A549 (cell line): ENCODE measurements at regions not wholly inside any gene's neighbourhood (a gene's known extent, or its start where the extent isn't known, plus 50 kb on each side); places are given as distances from the start of the nearest gene placed in this dataset.

Experiments used
- ATAC-seq, 2 experiments: fragments of 200-7000 bp in 1 of 2; fragments of >200 bp in 1 of 2; cut with Nextera tagmentation in 1 of 2; cut with Tn5 transposase in 1 of 2; 3 replicates each; pipeline versions ENCODE4 v1.8.0 to v1.9.1; 2018 to 2020; ENCODE audit warnings: mild to moderate bottlenecking in 1 of 2, moderate library complexity in 1 of 2
- CTCF ChIA-PET: fragments of 300-600 bp; sonication (Branson Sonifier 250); formaldehyde crosslinking; extraction: SDS; loops from one replicate; lab custom pipeline; 2021; ENCODE audit warnings: antibody characterized with exemption, inconsistent platforms; lab: Yijun Ruan, JAX
- POLR2A ChIA-PET: fragments of 350-600 bp; formaldehyde crosslinking; extraction: SDS; loops from one replicate; lab custom pipeline; 2021; ENCODE audit warnings: antibody characterized with exemption, inconsistent platforms; lab: Yijun Ruan, JAX
- DNase-seq, 2 experiments: peaks; one replicate each; pipeline versions ENCODE4 v3.0.0 to v3.0.0-alpha.2; 2011 to 2016; ENCODE audit warnings: low read depth in 1 of 2, low spot score in 1 of 2
- FAIRE-seq: peaks from 2 replicates; lab custom pipeline; 2011; peaks lifted over from hg19 to GRCh38; lab: Jason Lieb, UNC
- H3K27ac ChIP-seq, 2 experiments: fragments of >200 bp; sonication (Bioruptor Twin); formaldehyde crosslinking; 3 replicates each; pipeline ENCODE4 v1.5.1; 2016 to 2017
- H3K4me1 ChIP-seq: fragments of >200 bp; sonication (Bioruptor Twin); formaldehyde crosslinking; 3 replicates; pipeline ENCODE4 v1.6.1; 2016
- H3K4me2 ChIP-seq: fragments of >200 bp; sonication (Bioruptor Twin); formaldehyde crosslinking; 3 replicates; pipeline ENCODE4 v1.6.1; 2016
- H3K4me3 ChIP-seq: fragments of >200 bp; sonication (Bioruptor Twin); formaldehyde crosslinking; 3 replicates; pipeline ENCODE4 v1.5.1; 2016
- H3K9me3 ChIP-seq: fragments of >200 bp; sonication (Bioruptor Twin); formaldehyde crosslinking; 3 replicates; pipeline ENCODE4 v1.6.1; 2016
- BHLHE40 ChIP-seq: IDR thresholded peaks from 2 replicates; pipeline ENCODE4 v1.6.1; 2012; ENCODE audit warnings: low read depth, low read length, inconsistent platforms
- CBX8 ChIP-seq: fragments of 200-600 bp; sonication (generic); IDR thresholded peaks from 2 replicates; pipeline ENCODE4 v1.6.1; 2016
- CHD2 ChIP-seq: fragments of 150-350 bp; IDR thresholded peaks from 2 replicates; pipeline ENCODE4 v1.6.1; 2014; ENCODE audit warnings: low read length; ENCODE audit not compliant: partially characterized antibody
- CTCF ChIP-seq: fragments of >200 bp; sonication (Bioruptor Twin); formaldehyde crosslinking; IDR thresholded peaks from 3 replicates; pipeline ENCODE4 v1.5.1; 2016
- EHF ChIP-seq: fragments of 250-450 bp; sonication (Bioruptor Pico); IDR thresholded peaks from 2 replicates; pipeline ENCODE4 v1.5.0; 2020; ENCODE audit warnings: mild to moderate bottlenecking
- EHMT2 ChIP-seq: fragments of 200-600 bp; sonication (generic); IDR thresholded peaks from 2 replicates; pipeline ENCODE4 v1.6.1; 2016; ENCODE audit warnings: antibody characterized with exemption, low read depth, mild to moderate bottlenecking, moderate library complexity
- EP300 ChIP-seq, 2 experiments: fragments of >200 bp; sonication (Bioruptor Twin); formaldehyde crosslinking; IDR thresholded peaks; 2 replicates in 1 of 2; 3 replicates in 1 of 2; pipeline ENCODE4 v1.6.1; 2016 to 2017
- FOSB ChIP-seq: fragments of 250-450 bp; sonication (Bioruptor Pico); IDR thresholded peaks from 2 replicates; pipeline ENCODE4 v1.5.0; 2020; ENCODE audit warnings: mild to moderate bottlenecking, moderate library complexity
- FOSL2 ChIP-seq, 2 experiments: fragments of 450-650 bp in 1 of 2; fragments of >200 bp in 1 of 2; sonication (Bioruptor Twin) in 1 of 2; formaldehyde crosslinking; IDR thresholded peaks; 2 replicates each; pipeline versions ENCODE4 v1.5.0 to v1.6.1; 2016 to 2020; ENCODE audit warnings: mild to moderate bottlenecking in 1 of 2, moderate library complexity in 1 of 2
- FOXS1 ChIP-seq: fragments of 250-450 bp; sonication (Bioruptor Pico); IDR thresholded peaks from 2 replicates; pipeline ENCODE4 v1.5.0; 2020; ENCODE audit warnings: mild to moderate bottlenecking, moderate library complexity
- GATA3 ChIP-seq: IDR thresholded peaks from 2 replicates; pipeline ENCODE4 v1.6.1; 2012; ENCODE audit warnings: borderline replicate concordance
- HES2 ChIP-seq: fragments of >200 bp; sonication (Bioruptor Twin); formaldehyde crosslinking; IDR thresholded peaks from 2 replicates; pipeline ENCODE4 v1.6.1; 2016
- HEYL ChIP-seq: fragments of 250-450 bp; sonication (Bioruptor Pico); IDR thresholded peaks from 2 replicates; pipeline ENCODE4 v1.8.0; 2021; ENCODE audit warnings: mild to moderate bottlenecking, moderate library complexity
- HMGXB4 ChIP-seq: fragments of 250-450 bp; sonication (Bioruptor Pico); IDR thresholded peaks from 2 replicates; pipeline ENCODE4 v1.5.0; 2021; ENCODE audit warnings: mild to moderate bottlenecking, moderate library complexity, borderline replicate concordance
- HOXA7 ChIP-seq: fragments of 250-450 bp; sonication (Bioruptor Pico); IDR thresholded peaks from 2 replicates; pipeline ENCODE4 v1.5.0; 2020; ENCODE audit warnings: mild to moderate bottlenecking, moderate library complexity
- HOXB13 ChIP-seq: fragments of 250-450 bp; sonication (Bioruptor Pico); IDR thresholded peaks from 2 replicates; pipeline ENCODE4 v1.5.0; 2020; ENCODE audit warnings: low read depth, mild to moderate bottlenecking, moderate library complexity
- HOXB5 ChIP-seq: fragments of 250-450 bp; sonication (Bioruptor Pico); IDR thresholded peaks from 2 replicates; pipeline ENCODE4 v1.5.0; 2020; ENCODE audit warnings: mild to moderate bottlenecking, moderate library complexity
- KDM1A ChIP-seq: fragments of 200-600 bp; sonication (generic); IDR thresholded peaks from 2 replicates; pipeline ENCODE4 v1.6.1; 2016; ENCODE audit warnings: low read depth, mild to moderate bottlenecking
- KDM5A ChIP-seq: fragments of 200-600 bp; sonication (generic); IDR thresholded peaks from 2 replicates; pipeline ENCODE4 v1.6.1; 2016; ENCODE audit warnings: antibody characterized with exemption, mild to moderate bottlenecking
- MAZ ChIP-seq: fragments of 150-350 bp; IDR thresholded peaks from 2 replicates; pipeline ENCODE4 v1.6.1; 2014; ENCODE audit warnings: antibody characterized with exemption, low read depth, low read length, borderline replicate concordance
- NPAS2 ChIP-seq: fragments of 250-450 bp; sonication (Bioruptor Pico); IDR thresholded peaks from 2 replicates; pipeline ENCODE4 v1.8.0; 2022; ENCODE audit warnings: mild to moderate bottlenecking, moderate library complexity, borderline replicate concordance
- NR3C1 ChIP-seq: fragments of >200 bp; sonication (Bioruptor Twin); formaldehyde crosslinking; IDR thresholded peaks from 3 replicates; pipeline ENCODE4 v1.6.1; 2017
- PHF8 ChIP-seq: fragments of 200-600 bp; sonication (generic); IDR thresholded peaks from 2 replicates; pipeline ENCODE4 v1.6.1; 2016; ENCODE audit warnings: low read depth, mild to moderate bottlenecking, antibody characterized with exemption, moderate library complexity, borderline replicate concordance
- RFX5 ChIP-seq: fragments of 450-650 bp; IDR thresholded peaks from 2 replicates; pipeline ENCODE4 v1.7.1; 2014; ENCODE audit warnings: antibody characterized with exemption, mild to moderate bottlenecking, moderate library complexity
- SMC3 ChIP-seq: fragments of >200 bp; sonication (Bioruptor Twin); formaldehyde crosslinking; IDR thresholded peaks from 3 replicates; pipeline ENCODE4 v1.6.1; 2018; ENCODE audit warnings: inconsistent platforms
- USF2 ChIP-seq: fragments of 450-650 bp; IDR thresholded peaks from 2 replicates; pipeline ENCODE4 v1.6.1; 2014; ENCODE audit warnings: antibody characterized with exemption
- ZC3H11A ChIP-seq: fragments of 450-650 bp; IDR thresholded peaks from 2 replicates; pipeline ENCODE4 v1.6.1; 2014; ENCODE audit warnings: antibody characterized with exemption, mild to moderate bottlenecking
- ZFP36 ChIP-seq: fragments of 450-650 bp; IDR thresholded peaks from 2 replicates; pipeline ENCODE4 v1.6.1; 2014; ENCODE audit warnings: borderline replicate concordance; ENCODE audit not compliant: partially characterized antibody
- ZNF302 ChIP-seq: fragments of 250-450 bp; sonication (Bioruptor Pico); IDR thresholded peaks from 2 replicates; pipeline ENCODE4 v1.9.0; 2021; ENCODE audit warnings: inconsistent platforms, mild to moderate bottlenecking, moderate library complexity
- ZSCAN20 ChIP-seq: fragments of 250-450 bp; sonication (Bioruptor Pico); IDR thresholded peaks from 2 replicates; pipeline ENCODE4 v1.8.0; 2022; ENCODE audit warnings: mild to moderate bottlenecking, moderate library complexity
- WGBS: methylation state at CpG from one replicate; pipeline ENCODE4 v1.1.6; 2017; ENCODE audit errors: missing lambda C conversion rate; 5-methylcytosine and 5-hydroxymethylcytosine counted together

- ATAC-seq: no peak
- Histone ChIP-seq H3K4me1 (no peaks in the 10 kb centered on the region), H3K4me2 (no peak overlapping the region), H3K9me3 (no peaks in the 10 kb centered on the region), H3K27ac (no peak overlapping the region), H3K4me3 (no peak overlapping the region)
- ChIA-PET POLR2A (no interaction called here), CTCF (interaction anchor here (1.0 kb wide), 1 partner anchor 12 kb away, joined by 3 read pairs; no protein-coding TSS in a partner anchor)
- no peak for DNase-seq
- WGBS: 3% methylated on average over 5 of the region's 5 CpGs
- TF ChIP-seq HOXB5 (CRISPR knock-in tag) (no peak), RFX5 (no peak), FOSB (CRISPR knock-in tag) (no peak), ZNF302 (CRISPR knock-in tag) (no peak), ZFP36 (no peak), FOSL2 (IDR thresholded peaks at IDR 0.05) (no peak), FOSL2 (CRISPR knock-in tag; IDR thresholded peaks at IDR 0.05) (no peak), EHMT2 (no peak), CHD2 (no peak), NR3C1 (no peak), HOXA7 (CRISPR knock-in tag) (no peak), EHF (CRISPR knock-in tag) (no peak), PHF8 (no peak), CBX8 (no peak), HES2 (no peak), MAZ (no peak), ZC3H11A (no peak), BHLHE40 (no peak), GATA3 (no peak), EP300 (IDR thresholded peaks at IDR 0.05) (no peak)
- FAIRE-seq: no peak
Observed at GRCh38 chr4:57661517-57662090, 551.4 kb upstream of the IGFBP7 start.

GRCh38 chr4:57658673-57659072 lies 548.5 kb upstream of the IGFBP7 start:
- Histone ChIP-seq H3K4me3 (no peak overlapping the region), H3K27ac (no peak overlapping the region), H3K9me3 (no peaks in the 10 kb centered on the region), H3K4me1 (no peaks in the 10 kb centered on the region), H3K4me2 (no peak overlapping the region)
- POLR2A ChIA-PET: no interaction called here
- ATAC-seq (no peak), DNase-seq (no peak), FAIRE-seq (no peak)
- TF ChIP-seq PHF8: no peak
- TF ChIP-seq BHLHE40: no peak
- no peak for TF ChIP-seq EHMT2
- no peak for TF ChIP-seq KDM5A
- TF ChIP-seq HES2: no peak
- no peak for TF ChIP-seq EP300 (IDR thresholded peaks at IDR 0.05)
- no peak for TF ChIP-seq HOXB13 (CRISPR knock-in tag)
- no peak for TF ChIP-seq ZSCAN20 (CRISPR knock-in tag)
- CTCF ChIA-PET: no interaction called here

GRCh38 chr4:57658188-57658587 lies 548.0 kb upstream of the IGFBP7 start:
- no peaks in the 10 kb centered on the region for H3K9me3 ChIP-seq
- no peak overlapping the region for H3K4me3 ChIP-seq
- H3K4me2 ChIP-seq: no peak overlapping the region
- ChIA-PET POLR2A (no interaction called here), CTCF (no interaction called here)
- FAIRE-seq (no peak), DNase-seq (no peak), ATAC-seq (no peak)
- 5% methylated on average over 3 of the region's 3 CpGs for WGBS
- no peaks in the 10 kb centered on the region for H3K4me1 ChIP-seq
- H3K27ac ChIP-seq: no peak overlapping the region
- TF ChIP-seq HEYL (no peak), FOXS1 (CRISPR knock-in tag) (no peak), USF2 (no peak), HOXB13 (CRISPR knock-in tag) (no peak), NPAS2 (no peak), HMGXB4 (CRISPR knock-in tag) (no peak), GATA3 (no peak), CTCF (no peak), SMC3 (no peak), KDM1A (no peak)
- TF ChIP-seq, all 56 proteins: peak for 0
